AG04449 (cell line): ENCODE measurements at regions not wholly inside any gene's neighbourhood (a gene's known extent, or its start where the extent isn't known, plus 50 kb on each side); places are given as distances from the start of the nearest gene placed in this dataset.

ENCODE experiments used
- CTCF ChIA-PET: fragments of 350-600 bp; formaldehyde crosslinking; extraction: SDS; loops from one replicate; lab custom pipeline; 2021; ENCODE audit warnings: antibody characterized with exemption; lab: Yijun Ruan, JAX
- POLR2A ChIA-PET: fragments of 400-600, 350-600 bp; formaldehyde crosslinking; extraction: SDS; loops from one replicate; lab custom pipeline; 2020; ENCODE audit warnings: antibody characterized with exemption, inconsistent platforms; lab: Yijun Ruan, JAX
- DNase-seq: peaks from one replicate; pipeline ENCODE4 v3.0.0-alpha.2; 2010; ENCODE audit warnings: low read depth, low spot score
- H3K4me3 ChIP-seq: 2 replicates; pipeline ENCODE4 v1.5.1; 2011; ENCODE audit warnings: low read depth, mild to moderate bottlenecking, control low read depth, low read length
- TF ChIP-seq, protein P1 (sequence below): IDR thresholded peaks from one replicate; pipeline ENCODE4 v1.5.1; 2011; ENCODE audit warnings: mild to moderate bottlenecking, moderate library complexity, low read length, control low read depth, inconsistent platforms; ENCODE audit not compliant: insufficient read depth; ENCODE audit errors: missing control alignments

DNA sequence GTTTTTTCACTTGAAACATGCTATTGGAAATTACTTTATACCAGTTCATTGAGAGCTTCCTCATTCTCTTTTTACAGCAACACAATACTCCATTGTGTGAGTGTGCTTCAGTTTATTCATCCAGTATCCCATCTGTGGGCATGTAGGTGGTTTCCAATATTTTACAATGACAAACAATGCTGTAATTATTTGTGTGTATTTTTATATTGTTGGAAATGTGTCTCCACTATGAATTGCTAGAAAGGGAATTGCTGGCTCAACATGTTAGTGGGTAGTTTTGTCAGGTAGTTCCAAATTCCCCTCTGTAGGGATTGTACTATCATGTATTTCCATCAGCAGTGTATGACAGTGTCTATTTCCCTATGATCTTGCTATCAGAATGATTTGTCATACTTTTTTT lies 65.8 kb upstream of the MAGI1 start:
- ChIA-PET CTCF (no interaction called here), POLR2A (no interaction called here)
- TF ChIP-seq, protein P1, sequence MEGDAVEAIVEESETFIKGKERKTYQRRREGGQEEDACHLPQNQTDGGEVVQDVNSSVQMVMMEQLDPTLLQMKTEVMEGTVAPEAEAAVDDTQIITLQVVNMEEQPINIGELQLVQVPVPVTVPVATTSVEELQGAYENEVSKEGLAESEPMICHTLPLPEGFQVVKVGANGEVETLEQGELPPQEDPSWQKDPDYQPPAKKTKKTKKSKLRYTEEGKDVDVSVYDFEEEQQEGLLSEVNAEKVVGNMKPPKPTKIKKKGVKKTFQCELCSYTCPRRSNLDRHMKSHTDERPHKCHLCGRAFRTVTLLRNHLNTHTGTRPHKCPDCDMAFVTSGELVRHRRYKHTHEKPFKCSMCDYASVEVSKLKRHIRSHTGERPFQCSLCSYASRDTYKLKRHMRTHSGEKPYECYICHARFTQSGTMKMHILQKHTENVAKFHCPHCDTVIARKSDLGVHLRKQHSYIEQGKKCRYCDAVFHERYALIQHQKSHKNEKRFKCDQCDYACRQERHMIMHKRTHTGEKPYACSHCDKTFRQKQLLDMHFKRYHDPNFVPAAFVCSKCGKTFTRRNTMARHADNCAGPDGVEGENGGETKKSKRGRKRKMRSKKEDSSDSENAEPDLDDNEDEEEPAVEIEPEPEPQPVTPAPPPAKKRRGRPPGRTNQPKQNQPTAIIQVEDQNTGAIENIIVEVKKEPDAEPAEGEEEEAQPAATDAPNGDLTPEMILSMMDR = no peak
- no peak overlapping the region for H3K4me3 ChIP-seq
- no peak for DNase-seq

DNA sequence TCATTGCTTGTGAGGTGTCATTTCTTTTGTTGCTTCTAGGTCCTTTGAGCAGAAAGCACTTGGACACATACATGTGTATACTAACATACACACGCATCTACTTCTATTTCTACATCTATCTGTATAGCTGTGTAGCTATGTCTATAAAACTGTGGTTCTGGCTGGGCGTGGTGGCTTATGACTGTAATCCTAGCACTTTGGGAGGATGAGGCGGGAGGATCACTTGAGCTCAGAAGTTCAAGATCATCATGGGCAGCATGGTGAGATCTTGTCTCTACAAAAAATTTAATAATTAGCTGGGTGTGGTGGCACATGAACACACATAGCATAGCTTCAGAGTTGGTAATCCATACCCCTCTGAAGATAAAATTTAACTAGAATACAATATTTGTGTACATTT lies 65.0 kb upstream of the MAGI1 start:
- H3K4me3 ChIP-seq = no peak overlapping the region
- POLR2A ChIA-PET = no interaction called here
- TF ChIP-seq, protein P1 = no peak
- no peak for DNase-seq
- CTCF ChIA-PET = no interaction called here

DNA sequence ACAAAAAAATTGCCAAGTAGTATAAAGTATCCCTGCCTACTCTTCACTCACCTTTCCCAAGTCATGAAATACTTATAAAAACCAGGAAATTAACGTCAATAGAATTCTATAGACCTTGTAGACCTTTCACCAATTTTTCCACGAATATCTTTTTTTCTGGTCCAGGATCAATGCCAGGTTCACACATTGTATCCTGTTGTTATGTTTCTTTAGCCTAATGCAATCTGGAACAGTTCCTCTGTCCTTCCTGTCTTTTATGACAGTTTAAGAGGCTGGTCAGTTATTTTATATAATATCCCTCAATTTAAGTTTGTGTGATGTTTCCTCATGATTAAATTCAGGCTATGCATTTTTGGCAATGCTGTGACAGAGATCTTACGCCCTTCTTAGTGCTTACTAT lies 63.2 kb upstream of the MAGI1 start:
- no peak for DNase-seq
- H3K4me3 ChIP-seq = no peak overlapping the region
- TF ChIP-seq, protein P1 = no peak
- POLR2A ChIA-PET = no interaction called here
- CTCF ChIA-PET = no interaction called here

DNA sequence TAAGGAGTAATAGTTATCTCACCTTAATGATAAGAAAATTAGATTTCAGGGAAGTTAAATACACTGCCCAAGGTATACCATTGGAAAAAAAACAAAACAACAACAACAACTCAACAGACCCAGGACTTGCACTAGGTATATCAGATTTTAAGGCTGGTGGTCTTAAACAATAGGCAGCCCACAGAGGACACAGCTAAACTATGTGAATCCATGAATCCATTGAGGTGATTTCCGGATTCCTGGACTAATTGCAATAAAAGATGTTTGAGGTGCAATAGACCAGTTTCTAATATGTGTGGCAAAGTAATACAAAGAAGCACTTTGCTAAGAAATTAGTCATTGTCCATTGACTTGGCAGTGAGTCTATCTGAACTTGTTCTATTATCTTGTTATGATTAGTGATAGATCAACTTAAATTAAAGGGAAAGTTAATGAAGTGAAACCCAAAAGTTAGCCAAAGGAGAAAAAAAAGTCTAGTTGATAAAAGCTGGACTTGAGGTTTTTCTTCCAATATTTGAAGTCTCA lies 60.9 kb upstream of the MAGI1 start:
- TF ChIP-seq, protein P1 = no peak
- DNase-seq = no peak
- ChIA-PET POLR2A (no interaction called here), CTCF (interaction anchor here (1.0 to 1.1 kb wide), 2 partner anchors 10 to 17 kb away, joined by 3 read pairs; no protein-coding TSS in a partner anchor)
- no peak overlapping the region for H3K4me3 ChIP-seq

DNA sequence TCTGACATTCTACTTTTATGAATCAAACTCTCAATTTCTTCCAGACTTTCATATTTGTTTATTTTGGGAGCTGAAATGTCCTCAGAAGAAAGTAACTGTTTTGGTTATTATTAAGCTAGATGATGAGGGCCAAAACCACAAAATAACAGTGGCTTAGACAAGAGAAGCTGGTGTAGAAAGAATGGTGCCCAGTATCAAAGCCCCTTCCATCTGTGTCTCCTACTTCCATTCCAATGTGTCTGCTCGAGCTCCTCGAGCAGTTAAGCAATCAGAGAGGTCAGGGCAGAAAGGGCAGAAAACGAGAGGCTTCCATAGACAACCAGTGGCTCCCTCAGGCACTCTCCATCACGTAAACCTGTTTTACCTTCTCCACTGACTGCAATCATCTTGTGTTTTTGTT lies 59.7 kb upstream of the MAGI1 start:
- TF ChIP-seq, protein P1 = no peak
- POLR2A ChIA-PET = interaction anchor here (0.9 kb wide), 1 partner anchor 18 kb away, joined by 3 read pairs; no protein-coding TSS in a partner anchor
- DNase-seq = no peak
- H3K4me3 ChIP-seq = no peak overlapping the region
- CTCF ChIA-PET = interaction anchor here (0.6 to 1.0 kb wide), 3 partner anchors 9 to 41 kb away, joined by 3 read pairs; no protein-coding TSS in a partner anchor

DNA sequence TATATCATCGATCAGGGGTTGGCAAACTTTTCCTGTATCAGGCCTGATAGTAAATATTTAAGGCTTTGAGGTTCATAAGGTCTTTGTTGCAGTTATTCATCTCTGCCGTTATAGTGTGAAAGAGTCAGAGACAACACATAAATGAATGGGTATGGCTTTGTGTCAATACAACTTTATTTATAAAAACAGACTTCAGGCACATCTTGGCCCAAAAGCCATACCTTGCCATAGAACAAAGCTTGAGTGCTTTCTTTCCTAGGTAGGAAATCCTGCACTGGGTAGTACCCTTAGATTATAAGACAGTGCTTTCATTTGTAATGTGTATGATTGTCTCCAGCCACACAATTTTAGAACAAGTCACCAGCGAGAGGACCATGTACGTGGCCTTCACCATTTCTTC lies 58.9 kb upstream of the MAGI1 start:
- TF ChIP-seq, protein P1 = no peak
- DNase-seq = no peak
- no peak overlapping the region for H3K4me3 ChIP-seq
- CTCF ChIA-PET = interaction anchor here (1.0 to 1.4 kb wide), 2 partner anchors 10 to 61 kb away, joined by 3 read pairs; no protein-coding TSS in a partner anchor
- POLR2A ChIA-PET = no interaction called here
